HG02610 (cell line): ENCODE measurements at regions not wholly inside any gene's neighbourhood (a gene's known extent, or its start where the extent isn't known, plus 50 kb on each side); places are given as distances from the start of the nearest gene placed in this dataset.
"Not testable (repeated sequence)": the region's sequence is repeated elsewhere in the genome, so short reads cannot be mapped to it uniquely, and the experiment has no call there.

Experiments used
- ATAC-seq: cut with Tn5 transposase; IDR thresholded peaks from one replicate; pipeline ENCODE4 v1.9.1; 2021; ENCODE audit warnings: mild to moderate bottlenecking, moderate library complexity; ENCODE audit not compliant: unreplicated experiment

GRCh38 chr2:182477774-182478173 is 50.9 kb upstream of the PDE1A start:
- ATAC-seq, result no peak

GRCh38 chr2:182481676-182482075 is 54.8 kb upstream of the PDE1A start:
- no peak for ATAC-seq

- ATAC-seq, result no peak
Measured at GRCh38 chr2:182482511-182482910, 55.7 kb upstream of the PDE1A start.

- no peak for ATAC-seq
Measured at GRCh38 chr2:182496596-182496995, 69.8 kb upstream of the PDE1A start.

GRCh38 chr2:182499706-182500470 is 73.1 kb upstream of the PDE1A start:
- no peak for ATAC-seq

- no peak for ATAC-seq
Measured at GRCh38 chr2:182503886-182504285, 77.0 kb upstream of the PDE1A start.

GRCh38 chr2:182504903-182505302 is 78.1 kb upstream of the PDE1A start:
- ATAC-seq, result no peak

- no peak for ATAC-seq
Measured at GRCh38 chr2:182506606-182507005, 79.8 kb upstream of the PDE1A start.

GRCh38 chr2:182508583-182508982 is 81.7 kb upstream of the PDE1A start:
- ATAC-seq, result not testable (repeated sequence)

- ATAC-seq, result no peak
Measured at GRCh38 chr2:182509216-182509615, 82.4 kb upstream of the PDE1A start.

- no peak for ATAC-seq
Measured at GRCh38 chr2:182521453-182522404, 94.9 kb upstream of the PDE1A start.

GRCh38 chr2:182522405-182522896 is 95.6 kb upstream of the PDE1A start:
- ATAC-seq, result no peak

GRCh38 chr2:182522972-182523473 is 96.2 kb upstream of the PDE1A start:
- ATAC-seq, result no peak

GRCh38 chr2:182530636-182531035 is 103.8 kb upstream of the PDE1A start:
- ATAC-seq, result no peak

GRCh38 chr2:182540252-182540651 is 113.4 kb upstream of the PDE1A start:
- no peak for ATAC-seq

- peak; percentile 50 for ATAC-seq
Measured at GRCh38 chr2:182541268-182541667, 114.4 kb upstream of the PDE1A start.

GRCh38 chr2:182542501-182543258 is 115.8 kb upstream of the PDE1A start:
- no peak for ATAC-seq

- no peak for ATAC-seq
Measured at GRCh38 chr2:182543741-182544525, 117.1 kb upstream of the PDE1A start.

- ATAC-seq, result peak; percentile 76
Measured at GRCh38 chr2:182545420-182546167, 118.8 kb upstream of the PDE1A start.
